ENCODE measurements at regions not wholly inside any gene's neighbourhood (a gene's known extent, or its start where the extent isn't known, plus 50 kb on each side); places are given as distances from the start of the nearest gene placed in this dataset.

DNA sequence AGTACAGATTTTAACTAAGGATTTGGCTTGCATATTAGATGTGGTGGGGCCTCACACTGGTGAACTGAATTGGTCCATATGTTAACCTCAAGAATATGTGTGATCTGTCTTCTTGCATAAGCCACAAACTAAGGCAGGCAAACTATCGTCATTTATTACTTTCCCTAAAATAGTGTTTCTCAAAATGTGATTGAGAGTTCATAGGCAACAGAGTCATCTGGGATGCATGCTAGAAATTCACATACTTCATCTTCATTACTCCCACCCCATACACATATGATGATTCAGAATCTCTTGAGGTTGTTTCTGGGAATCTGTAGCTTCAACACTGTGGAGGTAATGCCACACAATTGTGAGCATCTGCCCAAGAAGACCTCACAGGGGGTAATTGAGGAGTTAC is 822.8 kb upstream of the CDH2 start:
- TF ChIP-seq, protein P1, sequence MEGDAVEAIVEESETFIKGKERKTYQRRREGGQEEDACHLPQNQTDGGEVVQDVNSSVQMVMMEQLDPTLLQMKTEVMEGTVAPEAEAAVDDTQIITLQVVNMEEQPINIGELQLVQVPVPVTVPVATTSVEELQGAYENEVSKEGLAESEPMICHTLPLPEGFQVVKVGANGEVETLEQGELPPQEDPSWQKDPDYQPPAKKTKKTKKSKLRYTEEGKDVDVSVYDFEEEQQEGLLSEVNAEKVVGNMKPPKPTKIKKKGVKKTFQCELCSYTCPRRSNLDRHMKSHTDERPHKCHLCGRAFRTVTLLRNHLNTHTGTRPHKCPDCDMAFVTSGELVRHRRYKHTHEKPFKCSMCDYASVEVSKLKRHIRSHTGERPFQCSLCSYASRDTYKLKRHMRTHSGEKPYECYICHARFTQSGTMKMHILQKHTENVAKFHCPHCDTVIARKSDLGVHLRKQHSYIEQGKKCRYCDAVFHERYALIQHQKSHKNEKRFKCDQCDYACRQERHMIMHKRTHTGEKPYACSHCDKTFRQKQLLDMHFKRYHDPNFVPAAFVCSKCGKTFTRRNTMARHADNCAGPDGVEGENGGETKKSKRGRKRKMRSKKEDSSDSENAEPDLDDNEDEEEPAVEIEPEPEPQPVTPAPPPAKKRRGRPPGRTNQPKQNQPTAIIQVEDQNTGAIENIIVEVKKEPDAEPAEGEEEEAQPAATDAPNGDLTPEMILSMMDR (optimal IDR thresholded peaks at IDR 0.05 in 1 of 3, IDR thresholded peaks at IDR 0.05 in 1 of 3, conservative IDR thresholded peaks at IDR 0.05 in 1 of 3; ENCODE audit: extremely low read depth in 1 of 3, insufficient read depth in 2 of 3, low read length in 3 of 3) = no peak
- TF ChIP-seq EZH2 (IDR thresholded peaks at IDR 0.05; ENCODE audit: low read length) = no peak

Data from keratinocyte (primary cell).